ENCODE measurements at regions not wholly inside any gene's neighbourhood (a gene's known extent, or its start where the extent isn't known, plus 50 kb on each side); places are given as distances from the start of the nearest gene placed in this dataset.

DNA sequence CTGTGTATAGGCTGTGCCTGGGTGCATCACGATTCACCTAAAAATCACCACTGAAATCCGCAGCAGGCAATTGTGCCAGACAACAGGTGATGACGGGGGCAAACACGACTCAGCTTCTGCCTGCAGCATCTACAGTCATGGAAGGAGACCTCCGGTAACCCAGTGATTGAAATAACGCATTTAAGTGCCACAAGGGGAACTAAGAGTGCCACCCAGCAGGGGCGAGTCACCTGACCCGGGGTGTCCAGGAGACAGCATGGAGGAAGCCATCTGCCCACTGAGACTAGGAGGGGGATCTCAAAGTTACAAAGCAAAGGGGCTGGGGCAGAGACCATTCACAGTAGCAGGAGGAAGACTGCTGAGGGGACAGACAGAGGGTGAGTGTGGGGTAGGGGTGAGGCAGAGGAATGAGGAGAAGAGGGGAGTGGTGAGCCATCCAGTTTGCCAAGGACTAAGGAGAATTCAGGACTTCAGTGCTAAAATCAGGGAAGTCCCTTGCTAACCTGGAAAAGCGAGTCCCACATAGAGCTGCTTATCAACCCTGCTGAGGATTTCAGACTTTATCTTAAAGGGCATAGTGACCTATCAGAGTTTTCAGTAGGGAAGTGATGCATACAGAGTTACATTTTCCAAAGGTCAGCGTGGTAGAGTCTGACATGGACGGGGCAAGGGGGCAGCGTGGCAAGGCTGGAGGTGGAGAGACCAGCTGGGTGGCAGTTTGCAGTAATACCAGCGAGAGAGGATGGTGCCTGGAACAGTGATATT is 256.7 kb upstream of the HES1 start:
- no peak for DNase-seq

DNA sequence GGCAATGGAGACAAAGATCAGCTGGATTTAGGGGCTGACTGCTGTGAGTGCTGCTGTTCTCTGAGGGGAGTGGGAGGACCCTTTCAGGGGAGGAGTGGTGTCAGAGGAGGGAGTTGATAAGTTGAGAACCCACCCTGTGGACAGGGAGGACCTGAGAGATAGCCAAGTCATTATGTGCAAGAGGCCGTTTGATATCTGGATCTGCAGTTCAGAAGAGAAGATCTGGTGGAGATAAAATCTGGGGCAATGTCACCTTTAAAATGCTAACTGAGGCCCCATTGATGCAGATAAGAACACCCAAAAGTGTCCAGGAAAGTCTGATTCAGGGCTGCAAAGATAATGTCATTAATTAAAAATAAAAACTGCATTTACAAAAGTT is 256.1 kb upstream of the HES1 start:
- no peak for DNase-seq

DNA sequence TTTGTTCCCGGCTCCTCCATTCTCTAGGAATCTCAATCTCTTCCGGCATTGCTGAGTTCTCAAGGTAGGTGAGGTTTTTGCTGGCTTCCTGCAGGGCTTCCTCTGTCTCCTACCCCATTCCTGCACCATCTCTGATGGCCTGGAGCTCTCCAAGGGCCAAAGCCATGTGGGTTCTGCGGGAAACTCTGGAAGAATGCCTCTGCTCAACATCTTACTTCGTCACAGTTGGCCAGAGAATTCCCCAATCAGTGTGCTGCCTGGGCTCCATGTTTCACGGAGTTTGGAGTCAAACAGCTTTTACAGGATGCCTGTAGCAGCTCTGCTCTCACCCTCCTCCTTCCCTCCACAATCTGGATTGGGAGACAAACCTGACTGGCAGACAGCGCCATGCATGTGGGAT is 253.9 kb upstream of the HES1 start:
- no peak for DNase-seq

DNA sequence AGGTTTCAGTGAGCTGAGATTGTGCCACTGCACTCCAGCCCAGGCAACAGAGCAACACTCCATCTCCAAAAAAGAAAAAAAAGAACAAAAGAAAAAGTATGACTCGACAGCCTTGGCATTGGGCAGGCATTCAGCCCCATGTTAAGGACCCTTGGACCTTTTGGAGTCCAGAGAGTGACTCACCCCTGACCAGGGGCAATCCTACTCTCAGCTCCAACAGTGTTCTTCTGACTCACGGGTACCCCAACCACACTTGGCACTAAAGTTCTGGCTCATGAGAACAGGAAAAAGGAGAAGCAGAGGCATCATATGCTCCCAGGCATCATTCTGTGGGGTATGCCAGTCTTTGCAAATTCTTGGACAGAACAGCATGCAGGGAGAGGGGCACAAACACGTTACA is 252.4 kb upstream of the HES1 start:
- no peak for DNase-seq

DNA sequence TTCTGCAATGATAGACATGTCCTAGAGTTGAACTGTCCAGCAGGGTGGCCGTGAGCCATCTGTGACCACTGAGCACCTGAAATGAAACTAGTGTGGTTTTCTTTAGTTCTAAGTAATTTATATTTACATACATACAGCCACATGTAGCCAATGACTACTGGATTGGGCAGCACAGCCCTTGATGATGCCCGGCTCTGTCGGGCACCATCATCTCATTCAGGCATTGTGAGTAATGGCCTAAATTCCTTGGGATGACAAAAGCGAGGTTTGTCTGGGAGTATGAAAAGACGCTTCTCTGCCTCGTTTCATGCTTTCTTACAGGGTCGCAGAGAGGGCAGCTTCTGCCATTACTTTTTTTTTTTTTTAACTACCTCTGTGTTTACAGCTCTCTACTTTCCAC is 251.9 kb upstream of the HES1 start:
- DNase-seq, result no peak

DNA sequence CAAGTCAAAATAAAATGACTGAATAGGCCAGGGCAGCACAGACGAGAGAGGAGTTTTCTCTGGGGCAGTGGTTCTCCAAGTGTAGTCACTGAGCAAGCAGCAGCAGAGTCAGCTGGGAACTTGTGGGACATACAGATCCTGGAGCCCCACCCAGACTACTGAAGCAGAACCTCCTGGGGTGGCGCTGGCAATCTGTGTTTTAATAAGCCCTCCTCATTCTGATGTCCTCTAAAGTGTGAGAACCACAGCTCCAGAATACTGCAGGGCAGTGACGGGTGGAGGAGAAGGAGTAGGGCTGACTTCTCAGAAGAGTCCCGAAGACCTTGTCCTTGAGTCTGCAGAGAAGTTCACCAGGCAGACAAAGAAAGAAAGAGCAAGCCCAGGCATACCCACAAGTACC is 251.3 kb upstream of the HES1 start:
- DNase-seq, result no peak

DNA sequence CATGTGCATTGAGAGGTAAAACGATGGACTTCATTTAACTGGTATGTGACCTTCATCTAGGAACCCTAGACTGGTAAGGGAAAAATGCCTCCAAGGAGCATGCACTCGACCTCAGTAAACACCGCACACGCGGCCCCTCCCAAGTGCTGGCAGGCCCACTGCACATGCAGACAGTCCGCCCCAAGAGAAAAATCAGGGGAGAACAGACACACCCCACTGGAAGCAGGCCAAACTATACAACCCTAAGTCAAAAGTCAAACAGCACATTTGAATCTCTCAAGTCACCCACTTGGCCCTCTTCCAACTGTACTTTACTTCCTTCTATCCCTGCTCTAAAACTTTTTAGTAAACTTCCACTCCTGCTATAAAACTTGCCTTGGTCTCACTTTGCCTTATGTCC is 250.1 kb upstream of the HES1 start:
- DNase-seq, result no peak

DNA sequence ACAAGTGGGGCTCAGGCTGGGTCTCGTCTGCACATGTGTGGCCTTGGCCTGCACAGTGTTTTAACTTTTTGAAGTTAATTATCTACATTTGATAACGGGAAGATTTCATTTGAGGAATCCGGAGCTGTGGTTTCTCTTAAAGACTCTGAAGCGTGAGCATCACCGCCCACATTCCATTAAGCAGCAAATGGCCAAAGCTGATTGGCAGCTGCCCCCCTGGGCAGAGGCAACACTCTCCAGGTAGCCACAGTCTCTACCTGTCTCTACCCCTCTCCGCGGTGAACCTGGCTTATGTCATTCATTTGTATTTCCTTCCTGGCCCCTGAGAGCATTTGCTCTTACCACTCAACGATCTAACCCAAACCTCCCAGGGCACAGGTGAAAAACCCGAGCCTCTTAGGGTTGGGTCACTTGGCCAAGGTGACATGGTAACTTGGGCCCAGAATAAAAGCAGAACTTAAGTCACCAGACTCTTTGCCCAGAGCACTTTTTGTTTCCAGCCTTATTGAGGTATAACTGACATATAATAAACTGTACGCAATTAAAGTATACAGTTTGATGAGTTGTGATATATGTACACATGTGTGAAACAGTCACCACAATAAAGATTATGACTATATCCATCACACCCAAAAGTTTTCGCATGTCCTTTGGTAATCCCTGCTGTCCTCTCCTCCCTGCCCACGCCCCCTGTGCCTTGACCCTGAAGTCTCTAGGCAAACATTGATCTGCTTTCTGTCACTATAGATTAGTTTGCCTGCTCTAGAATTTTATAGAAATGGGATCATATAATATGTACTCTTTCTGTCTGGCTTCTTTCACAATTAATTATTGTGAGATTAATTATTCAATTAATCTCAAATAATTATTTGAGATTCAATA is 245.7 kb upstream of the HES1 start:
- no peak for DNase-seq

DNA sequence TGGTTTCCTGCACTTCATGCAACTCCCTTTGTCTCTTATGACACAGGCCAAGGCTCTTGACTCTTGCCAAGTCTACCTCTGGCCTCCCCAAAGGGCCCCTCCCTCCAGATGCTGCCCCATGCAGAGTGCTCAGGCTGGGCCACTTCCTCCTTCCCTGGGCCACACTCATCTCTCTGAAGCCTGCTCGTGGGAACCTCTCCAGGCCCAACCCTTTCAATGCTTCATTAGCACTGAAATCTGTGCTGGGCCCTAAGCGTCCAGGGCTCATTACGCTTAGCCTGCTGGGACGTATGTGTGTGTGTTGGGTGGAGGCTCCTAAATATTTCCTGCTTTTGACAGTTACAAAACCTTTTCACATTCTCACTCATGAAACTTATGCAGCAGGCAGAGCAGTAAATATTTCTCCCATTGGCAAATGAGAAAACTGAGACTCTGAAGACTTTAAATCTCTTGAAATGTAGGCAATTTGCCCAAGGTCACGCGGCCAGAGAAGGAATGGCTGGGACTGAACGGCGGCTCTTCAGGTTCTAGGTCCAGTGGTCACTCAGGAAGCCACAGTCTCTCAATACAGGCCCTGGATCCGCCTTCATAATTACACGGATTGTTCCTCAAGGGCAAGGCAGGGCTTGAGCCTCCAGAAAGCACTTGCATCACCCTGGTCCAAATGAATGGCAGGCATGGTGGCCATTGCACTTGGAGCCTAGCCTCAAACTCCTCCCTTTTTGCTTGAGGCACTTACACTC is 241.7 kb upstream of the HES1 start:
- no peak for DNase-seq

DNA sequence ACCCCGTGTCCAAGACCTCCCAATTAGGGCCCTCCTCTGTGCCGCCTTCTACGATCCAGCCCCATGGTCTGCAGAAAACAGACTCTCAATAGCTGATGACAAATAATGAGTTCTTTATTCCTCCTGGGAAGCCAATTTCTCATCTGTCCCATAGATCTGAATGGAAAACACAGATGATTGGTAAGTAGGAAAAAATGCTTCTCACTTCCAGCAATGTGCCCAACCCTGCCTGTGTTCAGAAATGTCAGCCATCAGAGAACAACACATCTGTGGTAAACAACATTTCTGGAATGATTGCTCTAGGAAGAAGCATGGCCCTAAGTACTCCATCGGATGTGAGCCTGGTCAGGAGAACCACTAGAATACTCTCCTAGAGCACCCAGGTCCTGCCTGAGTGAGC is 240.5 kb upstream of the HES1 start:
- no peak for DNase-seq

DNA sequence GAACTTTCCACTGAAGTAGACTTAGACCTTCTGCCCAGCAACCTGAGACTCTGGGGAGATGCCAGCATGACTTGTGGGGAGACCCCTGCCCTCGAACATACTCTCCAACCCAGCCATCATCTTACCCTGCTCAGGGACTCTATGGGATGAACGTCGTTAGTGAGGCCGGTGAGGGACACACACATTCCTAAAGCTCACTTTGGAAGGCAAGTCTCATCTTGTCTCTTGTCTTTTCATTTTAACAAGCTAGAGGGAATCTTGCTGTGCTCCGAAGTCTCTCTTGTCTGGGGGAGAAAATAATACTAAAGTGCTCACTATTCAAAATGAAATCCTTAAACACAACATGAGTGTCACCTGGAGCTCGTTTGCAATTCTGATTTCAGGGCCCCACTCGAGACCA is 239.5 kb upstream of the HES1 start:
- DNase-seq, result no peak

DNA sequence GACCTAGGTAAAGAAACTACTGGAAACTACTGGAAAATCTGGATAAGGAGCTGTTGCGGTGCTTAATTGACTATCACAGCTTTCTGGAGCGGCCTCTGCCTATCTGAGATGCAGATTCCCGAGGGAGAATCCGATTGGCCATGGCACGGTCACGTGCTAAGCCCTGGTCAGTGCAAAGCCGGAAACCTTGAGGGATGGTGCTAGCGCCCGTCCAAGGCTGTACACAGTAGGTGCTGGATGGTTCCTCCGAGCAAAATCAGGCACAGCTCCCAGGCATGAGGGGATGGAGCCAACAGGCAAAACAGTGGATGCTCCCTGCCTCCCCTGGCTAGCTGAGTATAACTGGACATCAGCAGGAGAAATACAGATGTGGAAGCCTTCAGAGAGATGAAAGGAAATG is 238.7 kb upstream of the HES1 start:
- no peak for DNase-seq

DNA sequence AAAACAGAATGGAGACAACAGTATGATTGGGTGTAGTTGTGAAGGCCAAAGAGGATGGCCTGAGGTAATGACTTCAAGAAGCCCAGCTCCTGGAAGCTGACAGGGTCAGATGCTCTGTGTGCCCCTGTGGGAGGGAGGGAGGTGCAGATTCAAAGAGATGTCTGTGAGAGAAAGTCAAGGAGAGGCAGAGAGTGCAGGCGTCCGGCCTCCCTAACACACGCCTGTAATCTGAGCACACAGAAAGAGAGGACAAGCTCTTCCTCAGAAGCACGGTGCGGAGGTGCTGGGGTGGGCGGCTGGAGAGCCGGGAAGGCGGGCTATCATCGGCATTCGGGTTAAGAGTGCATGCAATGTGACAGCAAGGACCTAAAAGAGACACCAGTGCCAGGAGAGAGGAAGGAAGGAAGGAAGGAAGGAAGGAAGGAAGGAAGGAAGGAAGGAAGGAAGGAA is 238.2 kb upstream of the HES1 start:
- peak; percentile 68 for DNase-seq

DNA sequence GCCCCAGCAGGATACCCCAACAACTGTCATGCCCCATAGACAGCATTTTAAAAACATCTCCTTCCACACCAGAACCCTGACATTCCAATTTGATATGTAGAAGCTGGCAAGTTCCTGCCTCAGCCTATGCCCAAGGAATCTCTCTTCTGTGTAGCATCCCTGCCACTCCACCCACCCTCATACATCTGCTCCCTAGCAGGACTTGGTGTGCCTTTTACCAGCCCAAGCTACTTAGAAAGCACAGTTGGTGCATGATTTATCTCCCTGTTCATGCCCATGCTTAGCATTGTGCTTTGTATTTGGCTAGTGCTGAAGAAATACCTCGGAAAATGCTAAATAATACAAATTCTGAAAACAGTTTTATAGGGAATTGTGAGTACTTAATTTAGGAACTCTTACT is 236.9 kb upstream of the HES1 start:
- no peak for DNase-seq

DNA sequence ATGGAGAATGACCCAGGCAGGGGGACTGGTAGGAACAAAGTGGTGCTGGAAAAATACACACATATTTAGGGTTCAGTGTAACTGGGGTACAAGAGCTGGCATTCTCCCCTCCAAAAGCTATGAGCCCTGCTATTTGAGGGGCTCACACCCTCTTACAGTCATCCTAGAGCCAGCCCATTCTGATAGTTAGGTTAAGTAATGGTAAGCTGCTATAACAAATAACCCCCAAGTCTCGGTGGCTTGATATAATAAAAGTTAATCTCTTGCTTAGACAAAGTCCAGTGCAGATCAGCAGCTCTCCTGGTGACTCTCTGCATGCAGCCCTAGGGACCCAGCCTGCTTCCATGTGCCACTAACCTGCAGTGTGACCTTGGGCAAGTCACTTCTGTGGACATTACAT is 234.9 kb upstream of the HES1 start:
- DNase-seq, result peak; percentile 1

DNA sequence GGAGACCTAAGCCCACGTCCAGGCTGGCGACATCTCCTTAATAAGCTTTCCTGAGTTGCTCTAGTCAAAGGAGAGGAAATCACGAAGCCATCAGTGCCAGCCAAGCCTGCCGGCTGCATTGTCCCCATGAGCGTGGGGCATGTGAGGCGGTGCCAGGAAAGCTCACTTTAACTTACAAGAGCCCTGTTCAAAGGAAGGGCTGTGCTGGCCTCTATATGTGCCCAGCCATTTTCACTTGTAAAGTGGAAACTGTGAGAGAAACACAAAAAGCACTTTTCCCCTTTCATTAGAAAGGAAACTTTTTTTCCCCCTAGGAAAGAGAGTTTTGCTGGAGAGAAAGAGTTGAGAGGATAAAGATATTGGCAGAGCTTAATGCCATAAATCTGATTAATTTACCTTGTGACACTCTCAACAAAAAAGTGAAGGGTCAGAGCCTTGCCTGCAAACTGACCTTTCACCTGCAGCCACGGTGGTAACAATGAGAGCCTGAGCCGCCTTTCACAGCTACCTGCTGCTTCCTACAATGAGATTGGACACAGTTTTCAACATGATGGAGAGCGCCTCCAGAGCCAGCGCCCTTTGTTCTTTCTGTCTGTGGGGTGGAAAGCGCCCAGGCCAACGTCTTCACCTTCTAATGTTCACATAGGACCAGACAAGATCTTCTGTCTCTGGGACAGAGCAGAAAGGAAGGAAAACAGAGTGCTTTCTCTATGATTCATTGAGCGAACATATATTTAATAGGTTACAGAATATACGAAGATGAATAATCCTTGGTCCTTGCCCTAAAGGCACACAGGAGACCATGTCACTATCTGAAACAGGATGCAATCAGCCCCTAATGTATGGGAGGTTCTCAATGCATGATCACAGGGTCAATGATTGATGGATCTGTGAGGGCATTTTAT is 233.1 kb upstream of the HES1 start:
- peak; percentile 43 for DNase-seq

DNA sequence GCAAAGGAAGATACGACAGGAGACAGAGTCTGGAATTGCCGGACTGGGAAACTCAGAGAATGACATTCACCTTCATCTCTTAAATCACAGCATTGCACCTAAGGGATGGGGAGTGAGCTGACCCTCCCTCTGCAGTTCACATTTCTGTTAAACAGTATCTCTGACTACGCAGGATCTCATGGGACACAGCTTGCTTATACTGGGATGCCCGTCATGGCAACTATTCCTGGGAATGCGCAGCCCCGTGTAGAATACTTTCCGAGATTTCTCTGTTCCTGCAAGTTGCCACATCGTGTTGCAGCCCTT is 232.5 kb upstream of the HES1 start:
- no peak for DNase-seq

DNA sequence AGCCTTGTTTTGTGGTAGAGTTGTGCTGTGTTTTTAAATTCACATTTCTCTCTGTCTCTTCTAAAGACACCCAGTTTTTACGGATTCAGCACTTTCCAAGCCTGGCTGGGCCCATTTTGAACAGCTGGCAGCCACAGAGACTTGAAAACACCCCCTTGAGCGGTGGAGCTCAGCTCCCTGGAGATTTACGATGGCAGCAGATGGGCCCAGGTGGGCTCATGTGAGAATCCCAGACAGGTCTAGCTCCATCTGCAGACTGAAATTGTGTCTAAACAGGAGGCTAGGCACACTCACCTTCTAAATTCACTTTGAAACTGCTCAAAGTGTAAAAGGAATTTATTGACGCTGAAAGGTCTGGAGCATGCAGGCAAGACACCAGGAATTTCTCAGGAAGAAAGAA is 232.0 kb upstream of the HES1 start:
- peak; percentile 52 for DNase-seq

DNA sequence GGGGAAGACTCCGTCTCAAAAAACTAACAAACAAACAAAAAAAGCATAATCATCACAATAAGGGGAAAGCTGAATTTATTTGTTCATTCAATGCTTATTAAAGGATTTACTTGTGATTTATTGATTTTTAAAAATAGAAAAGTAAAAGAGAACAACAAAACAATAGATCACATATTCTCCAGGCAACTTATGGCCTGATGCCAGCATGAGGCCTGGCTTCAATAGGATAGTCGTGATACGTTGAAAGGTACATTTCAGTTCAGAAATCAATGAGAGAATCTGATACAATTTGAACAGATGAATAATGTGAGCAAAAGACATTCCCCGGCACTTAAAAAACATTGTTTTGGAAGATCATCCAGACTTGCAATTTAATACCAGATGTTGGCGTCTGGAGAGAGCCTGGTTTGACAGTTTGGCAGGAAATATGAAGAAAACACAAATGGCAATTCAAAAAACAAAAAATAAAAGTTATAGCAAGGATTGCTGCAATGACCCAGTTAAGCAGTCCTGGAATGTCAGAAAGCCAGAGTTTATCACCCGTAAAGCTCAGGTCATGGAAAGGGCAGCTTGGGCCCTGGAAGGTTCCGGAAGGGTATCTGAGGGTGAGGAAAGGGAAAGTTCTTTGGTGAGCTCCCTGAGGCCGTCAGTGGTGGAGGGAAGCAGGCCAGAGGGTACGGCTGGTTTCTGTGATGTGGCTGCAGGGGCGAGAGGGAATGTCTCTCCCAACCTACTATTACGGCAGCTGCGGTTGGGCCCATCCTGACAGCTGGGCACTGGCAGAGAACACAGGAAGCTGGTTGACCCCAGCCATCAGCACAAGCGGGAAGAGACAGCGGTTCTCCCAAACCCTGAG is 230.2 kb upstream of the HES1 start:
- peak; percentile 36 for DNase-seq

DNA sequence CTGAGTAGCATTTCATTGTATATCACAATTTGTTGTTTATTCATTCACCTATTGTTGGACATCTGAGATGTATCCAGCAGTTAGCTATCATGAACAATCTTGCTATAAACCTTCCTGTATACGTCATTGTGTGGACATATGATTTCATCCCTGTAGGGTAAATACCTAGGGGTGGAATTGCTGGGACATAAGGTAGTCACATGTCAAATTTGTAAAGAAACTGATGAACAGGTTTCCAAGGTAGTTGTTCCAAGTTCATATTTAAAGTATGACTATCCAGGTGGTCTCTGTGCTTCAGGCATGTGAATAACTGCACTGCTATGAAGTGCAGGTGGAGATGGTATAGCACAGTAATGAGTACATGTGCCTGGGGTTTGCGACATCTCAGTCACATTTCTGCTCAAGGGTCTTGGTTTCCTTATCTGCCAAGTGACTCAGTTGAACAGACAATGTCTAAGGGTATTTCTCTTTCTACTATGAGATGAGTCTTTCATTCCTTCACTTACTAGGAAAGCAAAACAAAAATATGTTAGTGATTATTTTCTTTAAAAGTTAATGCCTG is 229.0 kb upstream of the HES1 start:
- DNase-seq, result no peak

DNA sequence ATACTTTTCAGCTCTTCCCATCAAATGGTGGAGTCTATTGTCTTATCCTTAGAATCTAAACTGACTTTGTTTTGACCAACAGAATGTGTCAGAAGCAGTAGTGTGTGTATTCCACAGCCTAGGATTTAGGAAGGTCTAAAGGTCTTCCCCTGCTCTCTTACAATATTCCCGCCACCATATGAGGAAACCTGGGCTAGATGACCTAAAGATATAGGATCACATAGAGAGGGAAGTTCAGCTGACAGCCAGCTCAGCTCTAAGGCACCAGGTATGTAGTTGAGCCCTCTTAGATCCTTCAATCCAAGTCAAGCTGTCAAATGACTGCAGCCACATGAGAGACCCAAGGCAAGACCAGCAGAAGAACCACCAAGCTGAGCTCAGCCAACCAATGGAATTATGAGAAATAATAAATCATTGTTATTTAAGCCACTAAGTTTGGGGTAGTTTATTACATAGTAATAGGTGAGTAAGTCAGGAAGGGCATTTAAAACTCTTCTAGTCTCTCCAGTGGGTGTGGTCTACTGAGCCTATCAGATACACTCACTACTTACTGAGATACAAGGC is 227.7 kb upstream of the HES1 start:
- no peak for DNase-seq
